NOMO-1 treated with DMSO at 0.1 percent for 48 hours (cell line): ENCODE measurements at regions not wholly inside any gene's neighbourhood (a gene's known extent, or its start where the extent isn't known, plus 50 kb on each side); places are given as distances from the start of the nearest gene placed in this dataset.
"Not testable (repeated sequence)": the region's sequence is repeated elsewhere in the genome, so short reads cannot be mapped to it uniquely, and the experiment has no call there.

Experiments used
- DNase-seq: peaks from one replicate; lab custom pipeline; 2025; ENCODE audit not compliant: unreplicated experiment; lab: John Stamatoyannopoulos, UW

DNA sequence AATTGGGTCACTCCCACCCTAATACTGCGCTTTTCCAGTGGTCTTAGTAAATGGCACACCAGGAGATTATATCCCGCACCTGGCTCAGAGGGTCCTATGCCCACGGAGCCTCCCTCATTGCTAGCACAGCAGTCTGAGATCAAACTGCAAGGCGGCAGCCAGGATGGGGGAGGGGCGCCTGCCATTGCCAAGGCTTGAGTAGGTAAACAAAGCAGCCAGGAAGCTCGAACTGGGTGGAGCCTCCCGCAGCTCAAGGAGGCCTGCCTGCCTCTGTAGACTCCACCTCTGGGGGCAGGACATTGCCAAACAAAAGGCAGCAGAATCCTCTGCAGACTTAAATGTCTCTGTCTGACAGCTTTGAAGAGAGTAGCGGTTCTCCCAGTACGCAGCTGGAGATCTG is 52.4 kb upstream of the PMPCB start:
- not testable (repeated sequence) for DNase-seq

DNA sequence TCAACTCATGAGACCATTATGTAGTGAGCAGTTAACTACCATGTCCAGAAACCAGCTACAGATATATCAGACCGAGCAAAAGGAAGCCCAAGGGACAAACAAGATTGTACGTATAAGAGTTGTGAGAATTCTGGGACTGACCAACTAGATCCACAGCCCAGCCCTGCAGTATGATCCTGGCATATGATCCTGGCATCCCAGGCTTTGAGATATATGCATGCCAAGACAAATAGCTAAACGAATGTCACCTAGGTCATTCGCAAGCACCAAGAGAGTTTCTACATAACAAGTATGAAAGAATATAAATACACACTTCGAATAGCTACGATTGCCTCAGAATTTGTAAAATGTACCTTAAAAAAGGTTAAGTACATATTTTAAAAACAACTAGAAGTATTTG is 56.4 kb upstream of the PMPCB start:
- no peak for DNase-seq

DNA sequence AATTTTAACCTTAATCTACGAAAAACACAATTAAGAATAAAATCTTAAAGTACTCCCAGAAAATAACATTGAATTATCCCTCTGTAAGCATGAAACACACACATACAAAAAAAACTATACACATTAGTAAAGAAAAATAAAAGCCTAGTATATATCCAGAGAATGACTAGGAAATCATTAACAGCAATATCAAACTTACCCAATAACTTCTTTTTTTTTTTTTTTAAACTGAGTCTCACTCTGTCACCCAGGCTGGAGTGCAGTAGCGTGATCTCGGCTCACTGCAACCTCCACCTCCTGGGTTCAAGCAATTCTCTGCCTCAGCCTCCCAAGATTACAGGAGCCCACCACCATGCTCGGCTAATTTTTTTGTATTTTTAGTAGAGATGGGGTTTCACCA is 61.4 kb upstream of the PMPCB start:
- not testable (repeated sequence) for DNase-seq

DNA sequence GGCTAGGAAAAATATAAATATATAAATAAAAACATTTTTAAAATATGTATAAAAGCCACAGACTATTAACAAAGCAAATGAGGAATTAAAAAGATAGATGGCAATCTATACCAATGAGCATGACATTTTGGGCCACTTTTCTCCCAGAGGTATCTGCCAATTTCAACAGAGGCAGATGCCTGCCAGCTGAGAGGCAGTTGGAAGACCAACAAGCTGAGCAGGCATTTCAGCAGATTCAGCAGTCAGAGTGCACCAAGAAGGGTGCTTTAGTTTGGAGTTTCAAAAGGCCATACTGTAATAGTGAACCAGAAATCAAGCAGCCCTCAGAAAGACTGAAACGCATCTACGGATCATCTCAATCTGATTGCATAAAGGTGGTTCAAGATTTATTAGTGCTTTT is 62.4 kb upstream of the PMPCB start:
- not testable (repeated sequence) for DNase-seq

DNA sequence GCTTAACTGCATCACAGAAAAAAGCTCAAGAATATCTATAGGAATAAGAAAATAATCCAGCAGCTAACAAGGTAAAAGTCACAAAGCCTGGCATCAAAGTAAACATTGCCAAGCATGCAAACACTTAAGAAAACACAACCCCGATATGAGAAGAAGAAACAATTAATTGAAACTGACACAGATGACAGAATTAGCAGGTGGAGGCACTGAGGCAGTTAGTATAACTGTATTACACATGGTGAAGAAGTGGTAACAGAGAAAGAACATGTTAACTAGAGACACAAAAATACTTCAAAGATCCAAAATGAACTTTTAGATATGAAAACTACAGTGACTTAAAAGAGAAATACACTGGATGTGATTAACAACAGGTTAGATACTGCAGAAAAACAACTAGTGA is 69.4 kb upstream of the PMPCB start:
- not testable (repeated sequence) for DNase-seq

DNA sequence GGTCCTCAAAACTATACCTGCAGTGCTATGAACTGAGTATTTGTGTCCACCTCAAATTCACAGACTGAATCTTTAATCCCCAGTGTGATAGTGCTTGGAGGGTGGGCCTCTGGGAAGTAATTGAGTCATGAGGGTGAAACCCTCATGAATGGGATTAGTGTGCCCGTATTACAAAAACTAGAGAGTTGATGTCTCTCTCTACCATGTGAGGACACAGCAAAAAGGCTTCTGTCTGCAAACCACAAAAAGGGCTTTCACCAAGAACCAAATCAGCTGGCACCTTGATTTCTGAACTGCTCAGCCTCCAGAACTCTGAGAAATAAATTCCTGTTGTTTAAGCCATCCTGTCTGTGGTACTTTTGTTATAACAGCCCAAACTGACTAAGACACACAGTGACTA is 71.4 kb upstream of the PMPCB start:
- DNase-seq: not testable (repeated sequence)

DNA sequence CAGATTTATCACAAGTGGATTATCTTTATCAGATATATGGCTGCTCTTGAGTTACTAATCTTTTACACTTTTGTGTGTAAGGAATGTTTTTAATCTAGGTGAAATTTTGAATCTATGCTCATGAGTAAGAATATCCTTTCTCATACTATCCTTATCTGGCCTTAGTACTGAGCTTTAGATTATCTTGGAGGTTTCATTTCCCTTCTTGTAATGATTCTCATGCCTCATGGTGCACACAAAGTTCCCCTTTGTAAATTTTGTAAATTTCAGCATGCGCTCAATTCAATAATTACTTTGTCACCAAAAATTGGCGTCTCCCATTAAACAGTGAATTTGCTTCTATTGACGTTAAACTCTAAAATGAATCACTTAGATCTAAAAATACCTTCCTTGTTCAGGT is 74.2 kb upstream of the NAPEPLD start:
- DNase-seq: peak; percentile 1

DNA sequence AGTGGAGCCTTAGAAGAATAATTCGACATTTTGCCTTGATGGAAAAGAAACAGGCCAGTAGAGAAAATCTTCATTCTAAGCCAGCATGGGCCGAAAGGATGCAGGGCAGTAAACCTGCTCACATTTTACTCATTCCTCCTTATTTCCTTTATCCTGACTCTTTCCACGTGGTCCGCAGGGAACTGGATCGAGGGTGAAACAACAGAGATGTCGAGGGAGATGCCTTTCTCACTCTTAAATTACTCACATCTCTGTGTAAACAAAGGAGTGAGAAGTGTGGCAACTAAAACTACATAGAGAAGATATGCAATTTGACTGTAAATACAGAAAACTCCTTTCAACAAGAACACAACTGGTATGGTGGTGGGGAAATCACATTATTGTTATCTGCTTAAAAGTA is 62.1 kb upstream of the NAPEPLD start:
- DNase-seq: not testable (repeated sequence)

DNA sequence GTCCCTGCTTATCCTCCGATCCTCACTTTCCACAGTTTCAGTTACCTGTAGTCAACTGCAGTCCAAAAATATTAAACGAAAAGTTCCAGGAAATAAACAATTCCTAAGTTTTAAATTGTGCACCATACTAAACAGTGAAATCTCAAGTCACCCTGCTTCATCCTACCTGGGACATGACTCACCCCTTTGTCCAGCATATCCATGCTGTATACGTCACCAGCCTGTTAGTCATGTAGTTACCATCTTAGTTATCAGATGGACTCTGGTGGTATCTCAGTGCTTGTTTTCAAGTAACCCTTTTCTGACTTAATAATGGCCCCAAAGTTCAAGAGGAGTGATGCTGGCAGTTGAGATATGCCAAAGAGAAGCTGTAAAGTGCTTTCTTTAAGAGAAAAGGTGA is 50.3 kb upstream of the NAPEPLD start:
- not testable (repeated sequence) for DNase-seq
